ENCODE measurements at regions not wholly inside any gene's neighbourhood (a gene's known extent, or its start where the extent isn't known, plus 50 kb on each side); places are given as distances from the start of the nearest gene placed in this dataset.

DNA sequence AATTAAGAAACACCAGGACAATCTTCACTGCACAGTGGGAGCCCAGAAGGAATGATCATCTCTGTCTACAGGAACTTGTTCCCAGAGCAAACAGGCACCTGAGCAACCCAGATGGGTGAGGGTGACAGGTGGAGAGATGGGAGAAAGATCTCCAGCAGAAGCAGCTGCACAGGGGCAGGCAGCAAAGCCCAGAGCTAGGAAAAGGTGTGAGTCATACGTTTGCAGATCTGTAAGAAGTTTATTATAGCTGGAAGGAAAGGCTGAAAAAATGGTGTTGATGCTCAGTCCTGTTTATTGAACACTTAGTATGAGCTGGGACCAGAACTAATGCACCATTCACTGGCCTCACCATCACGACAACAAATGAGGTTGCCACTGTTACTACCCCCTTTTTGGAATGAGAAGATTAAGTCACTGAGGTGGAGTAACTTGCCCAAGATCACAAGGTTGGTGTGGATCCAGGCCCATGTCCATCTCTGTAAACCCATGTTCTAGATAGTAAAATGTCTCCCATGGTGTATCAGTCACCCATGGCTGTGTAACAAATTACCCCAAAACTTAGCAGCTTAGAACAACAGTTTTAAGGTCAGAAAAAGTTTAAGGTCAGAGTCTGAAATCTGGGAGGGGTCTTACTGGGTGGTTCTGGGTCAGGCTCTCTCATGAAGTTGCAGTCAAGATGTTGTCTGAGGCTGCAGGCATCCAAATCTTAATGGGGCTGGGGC is 506.9 kb downstream of the RPS24 start:
- H3K36me3 Mint-ChIP-seq (ENCODE audit: insufficient read depth) = no peaks in the 10 kb centered on the region

GRCh38 chr10:78541481-78542140 is 507.9 kb downstream of the RPS24 start:
- Mint-ChIP-seq H3K4me3 (no peak overlapping the region), H3K27me3 (peaks cover 35% of the 10 kb centered on the region), H3K27ac (ENCODE audit: low read depth) (no peak overlapping the region), H3K36me3 (ENCODE audit: insufficient read depth) (no peaks in the 10 kb centered on the region), H3K4me1 (no peaks in the 10 kb centered on the region), H3K9me3 (no peaks in the 10 kb centered on the region)
- DNase-seq (ENCODE audit: low spot score in 2 of 2) (no peak), ATAC-seq (replicated peaks; ENCODE audit: extremely low read depth, poor library complexity, severe bottlenecking) (no peak)

More for the DNA sequence above, 506.9 kb downstream of the RPS24 start:
- DNase-seq (ENCODE audit: low spot score in 2 of 2) (no peak), ATAC-seq (replicated peaks; ENCODE audit: extremely low read depth, poor library complexity, severe bottlenecking) (no peak)
- Mint-ChIP-seq H3K4me1 (no peaks in the 10 kb centered on the region), H3K4me3 (no peak overlapping the region), H3K27me3 (peaks cover 35% of the 10 kb centered on the region), H3K9me3 (no peaks in the 10 kb centered on the region), H3K27ac (ENCODE audit: low read depth) (no peak overlapping the region)

GRCh38 chr10:78542141-78542489 is 508.5 kb downstream of the RPS24 start:
- no peak for ATAC-seq (replicated peaks; ENCODE audit: extremely low read depth, poor library complexity, severe bottlenecking)
- Mint-ChIP-seq H3K9me3 (no peaks in the 10 kb centered on the region), H3K4me1 (no peaks in the 10 kb centered on the region), H3K27me3 (peaks cover 35% of the 10 kb centered on the region), H3K4me3 (no peak overlapping the region), H3K27ac (ENCODE audit: low read depth) (no peak overlapping the region), H3K36me3 (ENCODE audit: insufficient read depth) (no peaks in the 10 kb centered on the region)
- DNase-seq (ENCODE audit: low spot score in 2 of 2) = no peak

GRCh38 chr10:78542521-78542920 is 508.9 kb downstream of the RPS24 start:
- ATAC-seq (replicated peaks; ENCODE audit: extremely low read depth, poor library complexity, severe bottlenecking) (no peak), DNase-seq (ENCODE audit: low spot score in 2 of 2) (no peak)
- Mint-ChIP-seq H3K27ac (ENCODE audit: low read depth) (no peak overlapping the region), H3K4me1 (no peaks in the 10 kb centered on the region), H3K9me3 (no peaks in the 10 kb centered on the region), H3K27me3 (peaks cover 37% of the 10 kb centered on the region), H3K36me3 (ENCODE audit: insufficient read depth) (no peaks in the 10 kb centered on the region), H3K4me3 (no peak overlapping the region)

DNA sequence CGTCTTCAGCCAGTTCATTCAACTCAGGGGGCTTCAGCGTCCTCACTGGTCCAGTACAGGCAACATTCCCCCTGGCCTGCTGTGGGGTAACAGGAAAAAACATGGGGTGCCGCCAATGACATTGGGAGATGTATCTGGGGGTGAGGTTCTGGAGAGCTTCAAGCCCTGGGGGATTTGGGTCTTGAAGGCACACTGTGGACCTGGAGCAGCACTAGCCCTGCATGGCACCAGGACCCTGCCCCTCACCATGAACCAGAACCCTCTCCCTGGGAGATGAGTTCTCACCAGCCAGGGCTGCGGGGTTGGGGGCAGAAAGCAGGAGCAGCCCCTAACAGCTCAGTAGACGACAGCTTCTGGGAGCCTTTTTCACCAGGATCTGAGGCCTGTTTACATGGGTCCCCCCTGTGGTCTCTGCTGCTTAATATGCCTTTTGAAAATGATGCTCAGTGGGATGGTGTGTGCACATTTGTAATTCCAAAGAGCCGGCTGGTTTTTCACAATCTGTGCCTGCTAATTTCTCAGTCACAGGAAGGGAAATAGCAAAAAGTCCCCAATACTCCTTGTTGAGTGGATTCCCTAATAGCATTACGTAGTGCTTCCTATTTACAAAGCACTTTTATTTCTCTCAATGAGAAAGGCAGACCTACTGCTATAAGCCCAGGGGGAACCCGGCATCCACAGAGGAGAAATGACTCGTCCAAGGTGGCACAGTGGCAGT is 509.5 kb downstream of the RPS24 start:
- H3K36me3 Mint-ChIP-seq (ENCODE audit: insufficient read depth) = no peaks in the 10 kb centered on the region
- ATAC-seq (replicated peaks; ENCODE audit: extremely low read depth, poor library complexity, severe bottlenecking) (no peak), DNase-seq (ENCODE audit: low spot score in 2 of 2) (no peak)
- no peaks in the 10 kb centered on the region for H3K9me3 Mint-ChIP-seq
- no peak overlapping the region for H3K4me3 Mint-ChIP-seq
- H3K27ac Mint-ChIP-seq (ENCODE audit: low read depth) = no peak overlapping the region
- H3K4me1 Mint-ChIP-seq = no peaks in the 10 kb centered on the region
- H3K27me3 Mint-ChIP-seq = peaks cover 43% of the 10 kb centered on the region

DNA sequence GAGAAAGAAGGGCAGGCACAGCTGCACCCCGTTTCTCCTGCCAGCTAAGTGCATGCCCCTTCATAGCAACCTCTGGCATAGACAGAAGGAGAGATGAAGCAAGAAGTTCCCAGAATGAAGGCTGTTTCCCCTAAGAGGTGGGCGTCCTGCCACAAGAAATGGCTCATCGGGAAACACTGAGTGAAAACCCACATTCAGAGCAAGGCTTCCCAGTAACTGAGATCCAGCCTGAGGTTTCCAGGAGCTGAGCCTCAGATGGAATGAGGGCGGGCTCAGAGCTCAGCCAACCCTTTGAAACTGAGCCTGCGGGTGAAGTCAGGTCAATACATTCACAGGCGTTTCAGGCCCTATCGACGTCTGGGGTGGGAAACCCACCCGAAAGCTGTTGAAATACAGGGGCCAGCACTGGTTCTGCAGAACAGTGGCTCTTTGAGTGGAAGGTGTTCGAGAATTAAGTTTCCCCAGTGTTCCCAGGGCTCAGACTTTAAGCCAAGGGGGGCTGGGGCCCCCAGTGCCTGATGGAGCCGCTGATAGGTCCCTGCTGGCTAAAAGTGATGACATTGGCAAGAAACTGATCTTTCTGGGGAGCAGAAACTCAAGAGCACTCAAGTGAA is 510.2 kb downstream of the RPS24 start:
- no peak for ATAC-seq (replicated peaks; ENCODE audit: extremely low read depth, poor library complexity, severe bottlenecking)
- Mint-ChIP-seq H3K9me3 (no peaks in the 10 kb centered on the region), H3K4me3 (no peak overlapping the region), H3K4me1 (no peaks in the 10 kb centered on the region), H3K36me3 (ENCODE audit: insufficient read depth) (no peaks in the 10 kb centered on the region), H3K27ac (ENCODE audit: low read depth) (no peak overlapping the region), H3K27me3 (peaks cover 43% of the 10 kb centered on the region)
- no peak for DNase-seq (ENCODE audit: low spot score in 2 of 2)

- Mint-ChIP-seq H3K4me1 (no peaks in the 10 kb centered on the region), H3K27ac (ENCODE audit: low read depth) (no peak overlapping the region), H3K36me3 (ENCODE audit: insufficient read depth) (no peaks in the 10 kb centered on the region), H3K9me3 (no peaks in the 10 kb centered on the region), H3K4me3 (no peak overlapping the region), H3K27me3 (peaks cover 43% of the 10 kb centered on the region)
- no peak for DNase-seq (ENCODE audit: low spot score in 2 of 2)
- no peak for ATAC-seq (replicated peaks; ENCODE audit: extremely low read depth, poor library complexity, severe bottlenecking)
These were observed 510.9 kb downstream of the RPS24 start for GRCh38 chr10:78544423-78545090.

GRCh38 chr10:78545756-78546155 is 512.1 kb downstream of the RPS24 start:
- H3K9me3 Mint-ChIP-seq = no peaks in the 10 kb centered on the region
- no peak overlapping the region for H3K4me3 Mint-ChIP-seq
- no peaks in the 10 kb centered on the region for H3K4me1 Mint-ChIP-seq
- no peak overlapping the region for H3K27ac Mint-ChIP-seq (ENCODE audit: low read depth)
- no peaks in the 10 kb centered on the region for H3K36me3 Mint-ChIP-seq (ENCODE audit: insufficient read depth)
- no peak for ATAC-seq (replicated peaks; ENCODE audit: extremely low read depth, poor library complexity, severe bottlenecking)
- peaks cover 37% of the 10 kb centered on the region for H3K27me3 Mint-ChIP-seq
- no peak for DNase-seq (ENCODE audit: low spot score in 2 of 2)

DNA sequence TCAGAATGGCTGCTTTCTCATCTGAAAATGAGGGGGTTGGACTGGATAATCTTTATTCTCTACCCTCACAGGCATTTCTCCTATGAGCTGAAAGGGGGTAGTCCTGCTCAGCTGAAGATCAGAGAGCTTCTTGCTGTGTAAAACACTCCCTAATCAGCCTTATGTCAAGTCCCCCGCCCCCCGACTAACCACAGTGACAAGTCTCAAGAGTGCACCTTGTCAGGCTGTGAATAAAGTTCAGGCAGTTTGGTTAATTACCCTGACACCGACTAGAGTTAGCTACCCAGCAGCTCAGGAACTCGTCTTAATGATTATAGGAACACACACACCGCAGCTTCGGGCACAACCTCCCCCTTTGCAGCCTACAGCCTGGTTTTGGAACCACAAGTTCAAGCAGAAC is 513.7 kb downstream of the RPS24 start:
- Mint-ChIP-seq H3K4me1 (no peaks in the 10 kb centered on the region), H3K36me3 (ENCODE audit: insufficient read depth) (no peaks in the 10 kb centered on the region), H3K9me3 (no peaks in the 10 kb centered on the region), H3K27me3 (peaks cover 50% of the 10 kb centered on the region), H3K4me3 (no peak overlapping the region), H3K27ac (ENCODE audit: low read depth) (no peak overlapping the region)
- ATAC-seq (replicated peaks; ENCODE audit: extremely low read depth, poor library complexity, severe bottlenecking) = no peak
- no peak for DNase-seq (ENCODE audit: low spot score in 2 of 2)

GRCh38 chr10:78547905-78548304 is 514.2 kb downstream of the RPS24 start:
- no peaks in the 10 kb centered on the region for H3K9me3 Mint-ChIP-seq
- H3K27ac Mint-ChIP-seq (ENCODE audit: low read depth) = no peak overlapping the region
- ATAC-seq (replicated peaks; ENCODE audit: extremely low read depth, poor library complexity, severe bottlenecking) (no peak), DNase-seq (ENCODE audit: low spot score in 2 of 2) (no peak)
- no peaks in the 10 kb centered on the region for H3K36me3 Mint-ChIP-seq (ENCODE audit: insufficient read depth)
- no peak overlapping the region for H3K4me3 Mint-ChIP-seq
- H3K27me3 Mint-ChIP-seq = peaks cover 50% of the 10 kb centered on the region
- no peaks in the 10 kb centered on the region for H3K4me1 Mint-ChIP-seq

- no peak overlapping the region for H3K4me3 Mint-ChIP-seq
- no peak for DNase-seq (ENCODE audit: low spot score in 2 of 2)
- no peak for ATAC-seq (replicated peaks; ENCODE audit: extremely low read depth, poor library complexity, severe bottlenecking)
- H3K27me3 Mint-ChIP-seq = peaks cover 53% of the 10 kb centered on the region
- no peaks in the 10 kb centered on the region for H3K9me3 Mint-ChIP-seq
- H3K36me3 Mint-ChIP-seq (ENCODE audit: insufficient read depth) = no peaks in the 10 kb centered on the region
- no peaks in the 10 kb centered on the region for H3K4me1 Mint-ChIP-seq
- no peak overlapping the region for H3K27ac Mint-ChIP-seq (ENCODE audit: low read depth)
These were observed 514.7 kb downstream of the RPS24 start for GRCh38 chr10:78548369-78548768.

DNA sequence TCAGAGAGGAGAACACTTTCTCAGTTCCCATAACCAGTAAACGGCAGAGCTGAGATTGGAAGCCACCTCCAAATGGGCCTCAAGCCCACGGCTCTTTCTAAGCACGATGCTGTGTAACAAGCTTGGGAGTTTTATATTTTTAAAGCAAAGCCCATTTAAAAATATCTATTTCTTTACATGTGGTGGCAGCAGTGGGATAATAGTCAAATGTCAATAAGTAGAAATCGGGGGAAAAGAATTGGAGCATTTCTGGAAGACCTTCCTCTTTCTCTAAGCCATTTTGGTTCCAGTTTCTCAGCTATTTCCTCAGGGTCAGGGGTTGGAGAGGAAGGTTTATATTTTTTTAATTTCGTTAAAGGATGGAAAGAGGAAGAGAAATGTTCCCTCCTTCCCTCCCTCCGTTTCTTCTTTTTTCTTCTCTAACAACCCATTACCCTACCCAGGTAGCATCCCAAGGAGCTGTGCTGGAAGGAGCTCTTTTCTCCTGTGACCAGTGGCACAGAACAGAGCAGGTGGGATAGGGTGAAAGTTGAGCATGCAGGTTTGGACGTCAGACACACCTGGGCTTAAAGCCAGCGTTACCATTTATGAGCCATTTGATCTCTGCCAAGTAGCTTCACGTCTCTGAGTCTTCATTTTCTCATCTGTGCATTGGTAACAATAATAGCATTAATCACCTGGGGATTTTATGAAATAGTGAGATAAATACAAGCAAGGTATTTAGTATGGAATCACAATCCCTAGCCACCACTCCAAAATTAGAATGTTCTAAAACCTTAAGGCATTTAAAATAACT is 515.7 kb downstream of the RPS24 start:
- Mint-ChIP-seq H3K4me3 (no peak overlapping the region), H3K4me1 (no peaks in the 10 kb centered on the region), H3K36me3 (ENCODE audit: insufficient read depth) (no peaks in the 10 kb centered on the region), H3K9me3 (no peaks in the 10 kb centered on the region), H3K27ac (ENCODE audit: low read depth) (no peak overlapping the region), H3K27me3 (peaks cover 53% of the 10 kb centered on the region)
- ATAC-seq (replicated peaks; ENCODE audit: extremely low read depth, poor library complexity, severe bottlenecking) (no peak), DNase-seq (ENCODE audit: low spot score in 2 of 2) (no peak)

Data from central memory CD8-positive, alpha-beta T cell (primary cell).